NCI-H1417 (cell line): ENCODE measurements at regions not wholly inside any gene's neighbourhood (a gene's known extent, or its start where the extent isn't known, plus 50 kb on each side); places are given as distances from the start of the nearest gene placed in this dataset.

Experiments used
- DNase-seq, 3 experiments: peaks; one replicate each; lab custom pipeline; 2025; lab: John Stamatoyannopoulos, UW

DNA sequence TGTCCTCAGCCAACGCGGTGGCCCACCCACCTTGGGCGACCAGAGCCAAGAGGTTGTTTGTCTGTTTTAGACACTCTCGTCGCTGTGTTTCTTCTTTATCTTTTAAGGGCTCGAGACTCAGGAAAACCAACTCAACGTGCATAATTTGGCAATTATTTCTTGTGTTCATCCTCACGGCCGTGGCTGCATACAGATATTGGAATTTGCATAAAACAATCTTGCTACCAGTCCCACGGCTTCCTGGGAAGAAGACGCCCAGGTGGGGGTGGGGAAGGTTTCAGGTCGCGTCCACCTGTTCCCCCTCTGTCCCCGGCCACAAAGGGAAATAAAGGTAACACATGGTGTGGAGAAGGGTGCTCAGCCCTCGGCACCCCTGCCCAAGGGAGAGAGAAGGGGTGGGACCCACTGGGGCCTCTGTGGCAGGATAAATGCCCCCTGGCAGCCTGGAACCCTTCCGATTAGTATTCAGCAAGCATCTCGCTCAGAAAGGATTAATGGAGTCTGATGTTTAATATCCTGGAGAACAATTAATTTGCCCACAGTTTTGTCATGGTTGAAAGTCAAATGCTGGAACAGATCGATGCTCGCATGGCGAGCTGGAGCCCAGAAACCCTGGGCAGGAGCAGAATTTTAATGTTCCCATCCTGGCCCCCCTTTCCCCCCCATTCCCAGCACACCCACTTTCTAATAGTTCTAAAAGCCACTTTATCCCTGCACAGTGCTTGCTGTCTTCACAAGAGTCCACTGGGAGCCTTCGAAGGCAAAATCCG, 359.7 kb downstream of the MN1 start:
- no peak for DNase-seq

DNA sequence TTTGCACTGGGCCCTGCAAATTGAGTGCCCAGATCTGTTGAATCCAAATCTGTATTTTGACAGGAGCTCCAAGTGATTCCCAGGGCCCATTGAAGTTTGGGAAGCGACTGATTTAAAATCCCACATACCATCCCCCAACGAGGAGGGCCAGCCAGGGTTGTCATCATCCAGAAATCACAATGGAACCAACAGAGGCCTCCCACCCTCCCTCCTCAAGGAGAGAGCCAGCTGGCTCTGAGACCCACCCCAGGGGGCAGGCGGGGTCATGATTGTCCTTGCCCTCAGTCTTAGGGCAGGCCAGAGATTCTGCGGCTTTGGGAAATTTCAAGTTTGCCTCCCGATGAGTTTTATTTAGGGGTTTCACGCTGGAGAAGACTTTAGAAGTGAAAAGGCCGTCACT, 358.2 kb downstream of the MN1 start:
- DNase-seq: no peak

DNA sequence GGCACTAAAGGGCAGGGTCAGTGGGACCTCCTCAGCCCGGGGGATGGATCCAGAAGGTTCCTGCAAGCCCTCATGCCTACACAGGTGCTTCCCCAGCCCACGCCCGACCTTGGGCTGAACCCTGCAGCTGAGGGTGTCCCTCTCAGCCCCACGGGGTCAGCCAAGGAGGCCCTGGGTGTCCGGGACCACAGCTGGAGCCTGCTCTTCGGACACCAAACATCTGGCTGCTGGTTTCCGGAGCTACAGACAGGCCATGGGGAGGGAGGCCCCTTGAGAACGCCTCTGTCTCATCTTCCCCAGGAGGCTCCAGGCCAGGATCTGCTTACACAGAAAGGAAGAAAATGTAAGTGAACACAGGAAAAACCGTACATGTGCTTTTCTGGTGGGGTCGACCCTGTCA, 355.7 kb downstream of the MN1 start:
- no peak for DNase-seq

DNA sequence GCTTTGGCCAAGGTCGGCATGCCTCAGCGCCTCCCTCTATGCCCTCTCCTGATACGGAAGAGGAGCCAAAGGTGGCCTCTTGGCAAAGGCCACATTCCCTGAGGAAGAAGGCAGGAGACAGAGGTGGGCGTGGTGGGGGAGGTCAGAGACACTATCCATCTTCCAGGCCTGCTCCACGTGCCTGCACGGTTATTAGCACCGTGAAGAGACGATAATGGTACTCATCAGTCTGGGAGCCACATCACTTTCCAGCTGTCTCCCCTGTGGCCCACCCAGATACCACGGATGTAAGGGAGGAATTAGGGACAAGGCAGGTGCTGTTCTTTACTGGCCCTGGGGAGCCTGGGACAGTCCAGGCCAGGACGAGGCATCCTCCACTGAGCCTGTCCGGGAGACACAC, 354.3 kb downstream of the MN1 start:
- no peak for DNase-seq

DNA sequence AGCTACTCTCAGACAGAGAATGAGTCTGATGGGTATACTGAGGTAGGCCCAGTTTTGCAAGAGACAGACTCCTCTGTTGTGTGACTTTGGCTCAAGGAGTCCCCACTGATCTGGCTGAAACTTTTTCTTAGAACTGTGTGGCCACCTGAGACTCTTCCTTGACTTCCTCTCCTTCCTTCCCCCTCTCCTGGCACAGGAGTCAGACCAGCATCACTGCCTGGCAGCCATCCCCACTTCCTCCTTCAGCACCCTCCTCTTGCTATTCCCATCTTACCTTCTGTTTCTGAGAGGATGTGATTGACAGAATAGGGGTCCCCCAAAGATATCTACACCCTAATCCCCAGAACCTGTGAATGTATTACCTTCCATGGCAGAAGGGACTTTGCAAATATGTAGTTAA, 351.1 kb downstream of the MN1 start:
- DNase-seq: no peak

DNA sequence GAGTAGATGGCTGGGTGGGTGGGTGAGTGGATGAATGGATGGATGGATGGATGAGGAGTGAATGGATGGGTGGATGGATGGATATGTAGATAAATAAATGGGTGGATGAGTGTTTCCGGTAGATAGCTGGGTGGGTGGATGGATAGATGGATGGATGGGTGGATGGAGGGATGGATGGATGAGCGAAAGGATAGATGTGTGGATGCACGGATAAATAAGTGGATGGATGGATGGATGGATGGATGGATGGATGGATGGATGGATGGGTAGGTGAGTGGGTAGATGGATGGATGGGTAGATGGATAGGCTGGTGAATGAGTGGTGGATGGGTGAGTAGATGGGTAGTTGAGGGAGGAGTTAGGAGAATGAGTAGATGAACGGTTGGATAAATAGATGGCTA, 349.3 kb downstream of the MN1 start:
- no peak for DNase-seq

DNA sequence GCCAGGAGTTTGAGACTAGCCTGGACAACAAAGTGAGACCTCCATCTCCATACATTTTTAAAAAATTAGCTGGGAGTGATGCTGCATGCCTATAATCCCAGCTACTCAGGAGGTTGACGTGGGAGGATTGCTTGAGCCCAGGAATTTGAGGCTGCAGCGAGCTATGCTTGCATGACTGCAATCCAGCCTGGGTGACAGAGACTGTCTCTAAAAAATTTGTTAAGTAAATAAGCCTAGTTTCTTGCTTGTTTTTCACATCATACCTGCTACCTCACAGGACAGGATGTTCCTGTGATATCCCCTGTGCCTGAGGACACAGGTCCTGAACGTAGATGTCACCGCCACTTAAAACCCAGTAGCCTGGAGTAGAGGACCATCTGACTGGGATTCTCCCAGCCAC, 348.6 kb downstream of the MN1 start:
- DNase-seq: no peak

DNA sequence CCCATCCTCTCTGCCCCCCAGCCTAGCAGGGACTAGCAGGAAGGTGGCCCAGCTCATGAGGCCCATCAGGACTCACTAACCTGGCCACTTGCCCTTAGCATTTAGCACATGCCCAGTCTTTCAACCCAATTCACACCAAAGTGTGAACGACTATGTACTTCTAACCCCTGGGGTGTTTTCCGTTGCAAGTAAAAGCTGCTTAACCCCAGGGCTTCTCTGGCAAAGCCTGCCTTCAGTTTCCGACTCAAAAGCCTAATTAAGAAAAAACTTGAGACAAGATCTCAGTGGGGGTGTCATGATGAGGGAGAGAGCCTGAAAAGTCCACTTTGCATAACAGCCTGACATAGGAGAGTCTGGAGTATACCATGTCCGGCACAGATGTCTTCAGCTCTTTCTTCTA, 347.8 kb downstream of the MN1 start:
- no peak for DNase-seq

DNA sequence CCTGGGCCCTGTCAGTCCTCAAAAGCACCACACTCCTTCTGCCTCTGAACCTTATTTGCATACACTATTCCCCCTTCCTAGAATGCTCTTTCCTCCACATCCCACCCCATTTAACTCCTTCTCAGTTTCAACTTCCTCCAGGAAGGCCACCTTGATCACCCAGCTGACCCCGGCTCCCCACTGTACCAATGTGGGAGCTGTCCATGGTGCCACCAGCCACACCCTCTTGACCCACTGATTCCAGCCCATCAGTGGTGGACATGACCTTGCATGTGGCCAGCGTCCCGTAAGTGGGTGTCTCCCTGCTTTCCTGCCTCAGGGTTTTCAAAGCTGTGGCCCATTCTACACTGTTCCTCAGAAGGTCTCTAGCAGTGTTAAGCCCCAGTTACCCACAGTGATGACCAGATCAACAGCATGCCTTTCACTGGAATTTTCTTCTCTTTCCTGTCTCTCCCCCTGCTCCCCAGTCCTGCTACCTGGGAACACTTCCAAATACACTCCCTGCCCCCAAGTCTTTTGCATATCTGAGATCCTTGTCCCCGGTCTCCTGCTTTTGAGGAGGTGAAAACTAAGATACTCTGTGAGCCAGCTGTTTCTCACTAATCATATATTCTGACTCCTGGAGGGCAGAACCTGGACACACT, 346.6 kb downstream of the MN1 start:
- DNase-seq: no peak

DNA sequence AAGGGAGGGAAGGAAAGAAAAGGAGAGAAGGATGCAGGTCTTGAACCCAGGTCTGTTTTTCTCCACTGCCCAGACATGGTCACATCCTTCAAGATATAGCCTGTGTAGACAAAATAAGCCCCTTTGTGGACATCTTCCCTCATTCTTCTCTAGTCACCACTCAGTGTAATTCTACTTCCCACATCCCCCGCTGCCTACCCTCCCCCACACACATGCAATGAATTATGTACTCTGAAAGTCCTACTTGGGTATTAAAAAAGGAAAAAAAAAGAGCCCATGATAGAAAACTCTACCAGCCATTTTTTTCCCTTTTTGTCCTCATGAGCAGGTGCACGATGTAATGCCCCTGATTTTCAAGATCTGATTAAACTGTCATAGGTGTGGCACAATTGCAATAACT, 346.0 kb downstream of the MN1 start:
- no peak for DNase-seq

DNA sequence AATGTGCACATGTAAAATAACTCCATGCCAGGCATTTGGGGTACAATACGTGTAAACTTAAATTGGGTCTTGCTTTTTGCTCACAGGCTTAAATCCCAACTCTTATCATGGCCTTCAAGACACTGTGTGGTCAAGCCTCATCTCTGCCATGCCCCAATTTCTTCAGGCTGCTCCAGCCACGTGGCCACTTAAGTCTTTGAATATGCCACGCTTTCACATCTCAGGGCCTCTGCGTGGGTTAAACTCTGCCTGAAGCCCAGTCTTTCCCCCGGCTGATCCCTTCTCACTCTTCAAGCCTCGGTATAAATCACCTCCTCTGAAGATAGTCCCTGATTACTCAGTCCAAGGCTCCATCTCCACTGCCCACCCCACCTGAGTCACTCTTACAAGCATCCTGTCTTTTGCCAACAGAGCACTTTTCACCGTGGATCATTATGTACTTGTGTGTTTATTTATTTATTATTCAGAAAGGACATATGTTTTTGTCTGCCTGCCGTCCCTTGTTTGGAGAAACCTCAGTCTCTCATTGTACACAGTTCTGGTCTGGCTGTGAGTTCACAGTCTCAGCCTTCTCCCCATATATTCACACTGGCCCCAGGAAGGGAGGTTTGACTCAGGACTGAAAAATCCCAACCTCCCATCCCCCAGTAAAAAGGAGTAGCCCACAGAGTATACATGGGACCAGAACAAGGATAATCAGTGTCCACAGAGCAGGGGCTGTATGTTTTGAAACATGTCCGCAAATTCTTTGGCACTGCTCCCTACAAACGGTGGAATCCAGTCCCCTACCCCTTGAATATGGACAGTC, 344.7 kb downstream of the MN1 start:
- DNase-seq: no peak

DNA sequence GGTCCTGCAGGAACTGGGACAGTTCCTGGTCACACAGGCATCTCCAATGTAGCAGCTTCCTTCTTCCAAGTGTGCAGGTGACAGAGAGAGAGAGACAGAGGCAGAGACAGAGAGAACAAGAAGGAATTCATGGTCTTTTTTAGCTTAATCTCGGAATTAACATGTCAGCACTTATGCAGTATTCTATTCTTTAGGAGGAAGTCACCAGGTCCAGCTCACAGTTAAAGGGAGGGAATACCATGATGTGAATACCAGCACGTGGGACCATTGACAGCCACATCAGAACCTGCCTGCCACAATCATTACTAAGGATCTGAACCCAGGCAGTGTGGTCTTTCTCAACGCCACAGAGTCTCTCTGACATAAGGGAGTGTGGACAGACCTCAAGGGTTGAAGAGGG, 341.6 kb downstream of the MN1 start:
- no peak for DNase-seq

DNA sequence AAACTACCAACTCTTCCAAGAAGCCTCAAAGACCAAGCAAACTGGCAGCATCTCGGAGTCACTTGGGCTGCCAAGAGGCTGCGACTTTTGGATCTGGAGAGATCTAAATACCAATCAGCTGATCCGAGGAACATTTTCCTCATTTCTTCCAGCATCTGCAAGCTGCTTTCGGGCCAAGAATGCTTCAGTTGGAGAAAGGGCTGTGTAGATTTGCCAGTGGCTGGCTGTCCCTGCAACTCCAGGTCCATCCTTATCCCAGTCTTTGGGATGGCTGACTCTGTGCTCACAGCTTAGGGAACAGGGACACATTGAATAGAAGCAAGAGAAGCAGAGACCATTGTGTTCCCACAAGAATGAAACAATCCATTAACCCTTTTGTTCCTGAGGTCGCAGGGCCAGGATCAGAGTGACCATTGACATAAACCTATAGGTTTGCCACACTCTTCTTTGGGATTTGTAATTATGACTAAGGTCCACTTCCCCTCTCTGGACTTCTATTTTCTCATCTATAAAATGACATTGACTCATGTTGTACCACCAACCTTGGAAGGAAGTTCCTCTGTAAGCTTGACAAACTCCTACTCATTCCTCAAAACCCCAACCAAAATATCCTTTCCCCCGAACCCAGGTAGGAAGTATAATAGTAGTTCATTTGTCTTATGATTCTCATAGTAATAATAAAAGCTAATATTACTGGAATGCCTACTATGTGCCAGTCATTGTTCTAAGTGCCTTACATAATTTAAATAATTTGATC, 340.8 kb downstream of the MN1 start:
- DNase-seq: no peak

DNA sequence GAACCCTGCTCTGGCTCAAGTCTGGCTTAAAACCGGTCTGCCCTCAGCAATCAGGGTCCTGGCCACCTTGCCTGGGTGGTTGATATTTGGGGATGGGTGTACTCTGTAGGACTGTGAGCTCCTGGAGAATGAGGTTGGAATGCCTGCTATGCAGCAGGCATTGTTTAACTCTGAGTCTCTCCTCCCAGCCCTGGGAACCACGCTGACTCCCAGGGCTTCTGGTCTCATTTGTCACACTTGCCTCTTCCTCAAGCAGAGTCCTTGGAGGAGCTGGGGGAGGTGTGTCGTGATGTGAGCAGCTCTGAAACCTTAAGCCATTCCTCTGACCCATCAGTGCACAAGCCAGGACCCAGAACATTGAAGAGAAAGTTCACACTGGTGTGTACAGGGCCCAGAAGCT, 340.1 kb downstream of the MN1 start:
- no peak for DNase-seq

DNA sequence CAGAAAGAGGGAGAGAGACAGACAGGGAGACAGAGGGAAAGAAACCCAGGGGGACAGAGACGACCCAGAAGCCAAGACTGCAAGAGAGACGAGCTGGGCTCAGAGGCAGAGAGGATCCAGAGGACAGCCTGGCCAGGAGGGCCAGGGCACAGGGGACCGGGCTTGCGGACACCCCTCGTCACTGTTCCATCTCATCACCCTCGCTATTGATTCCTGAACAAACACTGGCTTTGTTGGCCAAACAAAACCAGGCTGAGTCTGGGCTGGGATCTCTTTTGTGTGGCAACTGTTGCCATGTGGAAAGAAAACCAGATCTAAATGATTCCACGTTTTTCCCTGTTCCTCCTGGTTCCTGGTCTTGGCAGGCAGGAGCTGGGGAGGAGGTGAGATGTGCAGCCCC, 339.4 kb downstream of the MN1 start:
- DNase-seq: peak in 1 of 3 experiments; percentile 18

DNA sequence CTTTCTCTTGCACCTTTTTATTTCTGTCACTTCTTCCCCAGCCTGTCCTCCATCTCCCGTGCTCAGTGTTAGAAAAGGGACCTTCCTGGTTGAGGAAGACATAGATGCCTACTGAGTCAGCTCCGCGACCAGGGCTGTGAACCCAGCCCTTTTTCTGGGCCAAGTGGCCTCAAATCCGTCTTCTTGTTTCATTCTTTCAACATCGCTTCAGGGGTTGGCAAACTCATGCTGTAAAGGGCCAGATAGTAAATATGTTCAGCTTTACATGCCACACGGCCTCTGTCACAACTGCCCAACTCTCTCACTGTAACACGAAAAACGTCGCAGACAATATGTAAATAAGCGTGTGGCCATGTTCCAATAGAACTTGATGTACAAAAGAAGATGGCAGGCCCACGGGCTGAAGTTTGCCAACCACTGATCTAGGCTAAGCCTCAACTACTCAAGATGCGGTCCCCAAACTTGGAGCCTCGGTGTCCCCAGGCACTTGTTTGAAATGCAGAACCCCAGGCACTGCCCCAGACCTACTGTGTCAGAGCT, 338.4 kb downstream of the MN1 start:
- DNase-seq: no peak

DNA sequence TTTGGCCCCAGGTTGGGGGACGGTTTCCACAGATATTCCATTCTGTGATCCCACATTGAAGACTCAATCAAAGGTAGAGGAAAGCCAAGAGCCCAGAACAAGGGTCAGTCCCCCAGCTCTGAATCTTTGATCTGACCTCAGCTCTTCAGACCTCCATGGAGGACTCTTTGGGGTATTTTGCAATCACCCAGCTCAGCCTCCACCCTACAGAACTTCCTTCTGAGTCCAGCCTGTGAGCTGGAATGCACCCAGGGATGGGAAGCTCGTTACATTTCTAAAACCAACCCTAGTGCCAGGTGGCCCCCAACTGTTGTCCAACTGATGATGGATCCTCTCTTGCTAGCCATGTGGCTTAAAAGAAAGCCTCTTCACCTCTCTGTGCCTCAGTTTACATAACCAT, 335.3 kb downstream of the MN1 start:
- no peak for DNase-seq

DNA sequence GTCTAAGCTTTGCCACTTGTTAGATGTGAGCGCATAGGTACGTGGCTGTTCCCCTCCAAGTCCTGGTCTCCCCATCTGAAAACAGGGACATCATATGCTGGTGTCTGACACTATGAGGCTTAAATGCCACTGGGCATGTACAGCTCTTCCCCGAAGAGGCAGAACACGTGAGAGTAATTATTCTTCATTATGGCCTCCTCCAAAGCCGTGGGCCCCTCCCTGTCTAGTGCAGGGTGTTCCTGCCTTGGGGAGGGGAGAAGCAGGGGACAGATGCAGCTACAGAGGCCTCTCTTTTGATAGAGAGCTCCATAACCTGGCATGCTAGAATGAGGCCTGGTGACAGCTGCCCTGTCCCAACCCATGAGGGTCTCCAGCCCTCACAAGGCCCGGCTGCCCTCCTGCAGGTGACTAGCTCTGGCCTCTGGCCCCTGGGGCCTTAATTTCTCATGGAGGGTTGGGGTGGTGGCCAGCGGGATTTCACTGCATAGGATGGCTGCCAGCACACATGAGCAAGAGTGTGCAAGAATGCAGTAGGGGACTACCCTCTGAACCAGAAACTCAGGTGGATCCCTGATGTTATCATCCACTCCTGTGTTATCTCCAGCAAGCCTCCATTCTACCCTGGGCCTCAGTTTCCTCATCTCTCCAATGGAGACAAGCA, 334.6 kb downstream of the MN1 start:
- peak in 1 of 3 experiments; percentile 0 for DNase-seq

DNA sequence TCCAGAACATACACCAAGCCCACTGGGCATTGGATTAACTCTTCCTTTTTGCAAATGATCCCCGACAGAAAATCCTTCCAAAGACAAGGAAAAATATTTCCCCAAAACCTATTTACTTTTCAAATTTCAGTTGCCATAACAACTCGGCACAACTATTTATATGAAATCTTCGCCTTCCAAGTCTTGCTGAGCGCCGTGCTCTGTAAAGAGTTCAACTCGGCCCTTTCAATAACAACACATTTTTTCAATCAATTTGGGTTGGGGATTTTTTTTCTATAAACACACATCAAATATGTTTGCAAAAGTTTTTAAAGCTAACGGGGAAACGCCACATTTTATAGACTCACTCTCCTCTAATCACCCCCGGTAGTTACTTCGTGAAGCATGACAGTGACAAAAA, 333.8 kb downstream of the MN1 start:
- no peak for DNase-seq

DNA sequence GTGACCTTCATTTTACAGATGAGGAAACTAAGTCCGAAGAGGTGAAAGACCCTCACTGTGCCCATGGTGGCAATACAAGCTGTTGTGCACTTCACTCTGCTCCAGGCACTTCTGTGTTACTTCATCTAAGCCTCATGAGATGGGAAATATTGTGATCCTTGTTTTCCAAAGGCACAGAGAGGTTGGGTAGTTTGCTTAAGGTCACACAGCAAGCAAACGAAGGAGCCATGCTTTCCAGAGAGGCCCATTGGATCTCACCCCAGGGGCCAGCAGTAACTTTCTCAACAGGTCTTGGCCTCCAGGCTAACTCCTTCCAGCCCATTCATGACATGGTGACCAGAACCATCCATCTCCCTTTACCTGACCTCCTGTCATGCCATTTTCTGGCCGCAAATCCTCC, 332.8 kb downstream of the MN1 start:
- DNase-seq: no peak

DNA sequence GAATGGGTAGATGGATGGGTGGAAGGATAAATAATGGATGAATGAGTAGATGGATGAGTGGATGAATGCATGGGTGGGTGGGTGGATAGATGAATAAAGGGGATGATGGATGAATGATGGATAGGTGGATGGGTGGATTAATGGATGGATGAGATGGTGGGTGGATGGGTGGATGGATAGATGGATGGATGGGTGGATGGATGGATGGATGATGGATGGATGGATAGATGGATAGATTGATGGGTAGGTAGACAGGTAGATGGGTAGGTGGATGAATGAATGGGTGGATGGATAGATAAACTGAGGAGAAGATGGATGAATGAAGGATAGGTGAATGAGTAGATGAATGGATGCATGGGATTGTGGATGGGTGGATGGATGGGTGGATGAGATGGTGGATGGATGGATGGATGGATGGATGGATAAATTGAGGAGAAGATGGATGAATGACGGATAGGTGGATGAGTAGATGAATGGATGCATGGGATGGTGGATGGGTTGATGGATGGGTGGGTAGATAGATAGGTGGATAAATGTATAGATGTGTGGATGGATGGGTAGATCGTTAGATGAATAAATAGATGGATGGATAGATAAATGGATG, 331.3 kb downstream of the MN1 start:
- no peak for DNase-seq
